DMS79 treated with DMSO at 0.1 percent for 48 hours (cell line): ENCODE measurements at regions not wholly inside any gene's neighbourhood (a gene's known extent, or its start where the extent isn't known, plus 50 kb on each side); places are given as distances from the start of the nearest gene placed in this dataset.

Experiments
- DNase-seq: peaks from one replicate; lab custom pipeline; 2025; lab: John Stamatoyannopoulos, UW

GRCh38 chr1:119308130-119308700 lies 60.4 kb upstream of the HAO2 start:
- DNase-seq: no peak

GRCh38 chr1:119308806-119309205 lies 59.8 kb upstream of the HAO2 start:
- DNase-seq: peak; percentile 18

- DNase-seq: peak; percentile 92
Measured at GRCh38 chr1:119310301-119310700, 58.3 kb upstream of the HAO2 start.

- no peak for DNase-seq
Measured at GRCh38 chr1:119312500-119312899, 56.1 kb upstream of the HAO2 start.

GRCh38 chr1:119314001-119314796 lies 54.4 kb upstream of the HAO2 start:
- DNase-seq: no peak

- DNase-seq: no peak
Measured at GRCh38 chr1:119316870-119317416, 51.6 kb upstream of the HAO2 start.

GRCh38 chr1:119318466-119319309 lies 49.9 kb upstream of the HAO2 start:
- DNase-seq: no peak
